GM19025 (cell line): ENCODE measurements at regions not wholly inside any gene's neighbourhood (a gene's known extent, or its start where the extent isn't known, plus 50 kb on each side); places are given as distances from the start of the nearest gene placed in this dataset.
"Not testable (repeated sequence)": the region's sequence is repeated elsewhere in the genome, so short reads cannot be mapped to it uniquely, and the experiment has no call there.

Source experiments
- ATAC-seq: cut with Tn5 transposase; IDR thresholded peaks from one replicate; pipeline ENCODE4 v1.9.1; 2021; ENCODE audit warnings: mild to moderate bottlenecking, low read depth, moderate library complexity; ENCODE audit not compliant: unreplicated experiment

DNA sequence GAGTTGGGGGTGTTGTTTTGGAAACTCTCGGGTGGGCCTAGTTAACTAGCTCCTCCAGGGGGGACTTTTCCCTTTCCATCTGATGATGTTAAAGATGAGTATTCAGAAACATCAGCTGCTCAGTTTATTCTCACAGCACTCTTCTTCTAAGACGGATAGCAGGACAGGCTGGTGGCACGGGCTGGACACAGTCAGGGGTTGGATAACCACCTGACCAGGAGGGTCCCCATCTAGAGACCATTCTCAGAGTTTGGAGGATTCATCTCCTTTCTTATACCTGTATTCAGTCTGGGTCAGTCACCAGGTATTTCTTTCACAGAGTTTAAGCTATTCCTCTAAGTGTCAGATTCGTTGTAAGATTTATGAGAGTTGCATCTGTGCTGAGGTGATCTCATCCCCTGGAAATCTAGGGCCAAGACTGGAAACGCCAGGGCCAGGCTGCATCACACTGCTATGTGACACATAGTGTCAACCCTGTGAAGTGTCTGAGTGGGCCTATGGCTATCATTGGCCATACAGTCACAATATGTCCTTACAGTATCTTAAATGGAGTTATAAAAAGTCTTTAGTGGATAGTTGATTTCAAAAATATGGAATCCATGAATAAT is 111.7 kb downstream of the FAM50B start:
- ATAC-seq = no peak

DNA sequence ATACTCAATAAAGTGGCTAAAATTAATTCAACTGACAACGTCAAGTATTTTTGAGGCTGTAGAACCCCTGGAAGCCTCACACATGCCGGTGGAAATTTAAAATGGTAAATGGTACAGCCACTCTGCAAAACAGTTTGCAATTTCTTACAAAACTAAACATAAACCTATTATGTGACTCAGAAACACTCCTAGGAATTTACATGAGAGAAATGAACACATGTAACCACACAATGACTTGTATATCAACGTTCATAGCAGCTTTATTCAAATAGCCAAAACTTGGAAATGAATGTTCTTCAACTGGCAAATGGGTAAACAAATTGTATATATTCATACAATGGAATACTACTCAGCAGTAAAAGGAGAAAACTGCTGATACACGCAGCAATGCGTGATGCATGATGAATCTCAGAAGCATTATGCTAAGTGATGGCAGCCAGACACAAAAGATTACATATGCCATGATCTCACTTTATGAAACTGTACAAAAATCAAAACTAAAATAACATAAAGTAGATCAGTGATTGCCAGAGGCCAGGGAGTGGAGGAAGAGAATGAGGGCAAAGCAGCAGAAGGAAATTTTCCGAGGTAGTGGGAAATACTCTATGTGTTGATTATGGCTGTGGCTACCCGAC is 112.5 kb downstream of the FAM50B start:
- no peak for ATAC-seq

GRCh38 chr6:3962291-3963280 is 113.4 kb downstream of the FAM50B start:
- ATAC-seq = no peak

DNA sequence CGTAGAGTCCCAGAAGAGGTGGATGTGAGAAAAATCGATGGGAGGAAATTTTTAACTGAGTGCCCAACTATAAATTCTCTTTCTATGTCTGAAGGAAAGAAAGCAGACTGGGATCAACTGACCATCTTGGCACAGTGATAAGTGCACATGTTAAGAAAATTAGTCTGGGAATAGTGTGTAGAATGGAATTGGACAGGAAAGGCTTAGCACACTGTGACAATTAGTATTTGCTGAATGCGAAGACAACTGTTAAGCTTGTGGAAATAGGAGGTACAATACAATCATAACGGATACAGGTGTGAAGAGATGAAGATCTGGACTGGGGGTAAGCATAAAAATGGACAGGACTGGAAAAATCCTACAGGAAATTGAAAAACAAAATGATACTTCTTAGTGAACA is 114.3 kb downstream of the FAM50B start:
- no peak for ATAC-seq

GRCh38 chr6:3965071-3965718 is 113.7 kb downstream of the FAM217A start:
- no peak for ATAC-seq

DNA sequence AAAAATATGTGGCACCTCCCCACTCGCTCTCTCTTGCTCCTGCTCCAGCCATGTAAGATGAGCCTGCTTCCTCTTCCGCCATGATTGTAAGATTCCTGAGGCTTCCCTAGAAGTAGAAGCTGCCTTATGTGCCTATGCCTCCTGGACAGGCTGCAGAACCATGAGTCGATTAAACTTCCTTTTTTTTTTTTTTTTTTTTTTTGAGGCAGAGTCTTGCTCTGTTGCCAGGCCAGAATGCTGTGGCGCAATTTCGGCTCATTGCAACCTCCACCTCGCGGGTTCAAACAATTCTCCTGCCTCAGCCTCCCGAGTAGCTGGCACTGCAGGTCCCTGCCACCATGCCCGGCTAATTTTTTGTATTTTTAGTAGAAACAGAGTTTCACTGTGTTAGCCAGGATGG is 112.5 kb downstream of the FAM217A start:
- no peak for ATAC-seq

DNA sequence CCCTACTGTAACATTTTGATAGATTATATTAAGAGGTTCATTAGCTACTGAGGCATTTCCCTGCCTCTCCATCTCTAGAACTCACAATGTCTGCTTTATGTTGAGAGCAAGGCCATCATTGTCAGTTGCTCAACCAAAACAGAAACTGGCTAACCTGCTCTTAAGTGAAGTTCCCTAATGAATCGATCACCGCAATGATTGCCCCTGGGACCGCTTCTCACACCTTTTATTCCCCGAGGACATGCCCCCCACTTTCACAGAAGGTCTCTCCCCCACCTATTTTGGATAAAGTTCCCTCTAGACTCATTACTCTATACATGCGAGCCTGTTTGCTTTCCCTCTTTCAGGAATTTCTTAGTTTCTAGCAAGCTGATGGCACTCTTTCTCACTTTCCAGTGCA is 108.8 kb downstream of the FAM217A start:
- ATAC-seq = no peak

GRCh38 chr6:3973152-3973551 is 105.8 kb downstream of the FAM217A start:
- not testable (repeated sequence) for ATAC-seq

GRCh38 chr6:3977875-3978711 is 100.8 kb downstream of the FAM217A start:
- peak; percentile 82 for ATAC-seq

DNA sequence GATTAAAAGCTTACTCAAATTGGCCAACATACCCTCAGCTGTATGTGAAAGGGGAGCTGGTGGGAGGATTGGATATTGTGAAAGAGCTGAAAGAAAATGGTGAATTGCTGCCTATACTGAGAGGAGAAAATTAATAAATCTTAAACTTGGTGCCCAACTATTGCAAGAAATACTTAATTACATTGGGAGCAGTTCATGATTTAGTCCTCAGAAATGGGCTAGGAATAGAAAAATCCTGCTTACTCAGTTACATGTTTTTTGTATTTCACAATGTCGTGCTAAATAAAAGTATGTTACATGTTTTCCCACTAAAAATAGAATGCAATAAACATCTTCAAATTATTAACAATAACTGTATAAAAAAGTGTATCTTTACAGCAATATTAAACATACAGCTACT is 100.0 kb downstream of the FAM217A start:
- ATAC-seq = not testable (repeated sequence)

DNA sequence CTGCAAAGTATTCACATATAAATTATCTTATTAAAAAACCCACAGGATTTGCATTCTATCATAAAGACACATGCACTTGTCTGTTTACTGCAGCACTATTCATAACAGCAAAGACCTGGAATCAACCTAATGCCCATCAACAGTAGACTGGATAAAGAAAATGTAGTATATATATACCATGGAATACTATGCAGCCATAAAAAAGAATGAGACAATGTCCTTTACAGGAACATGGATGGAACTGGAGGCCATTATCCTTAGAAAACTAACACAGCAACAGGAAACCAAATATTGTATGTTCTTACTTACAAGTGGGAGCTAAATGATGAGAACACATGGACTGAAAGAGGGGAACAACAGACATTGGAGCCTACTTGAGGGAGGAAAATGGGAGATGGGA is 97.0 kb downstream of the FAM217A start:
- ATAC-seq = no peak

- ATAC-seq = no peak
Observed at GRCh38 chr6:3983778-3984177, 95.2 kb downstream of the FAM217A start.

- ATAC-seq = no peak
Observed at GRCh38 chr6:3984494-3984893, 94.4 kb downstream of the FAM217A start.

DNA sequence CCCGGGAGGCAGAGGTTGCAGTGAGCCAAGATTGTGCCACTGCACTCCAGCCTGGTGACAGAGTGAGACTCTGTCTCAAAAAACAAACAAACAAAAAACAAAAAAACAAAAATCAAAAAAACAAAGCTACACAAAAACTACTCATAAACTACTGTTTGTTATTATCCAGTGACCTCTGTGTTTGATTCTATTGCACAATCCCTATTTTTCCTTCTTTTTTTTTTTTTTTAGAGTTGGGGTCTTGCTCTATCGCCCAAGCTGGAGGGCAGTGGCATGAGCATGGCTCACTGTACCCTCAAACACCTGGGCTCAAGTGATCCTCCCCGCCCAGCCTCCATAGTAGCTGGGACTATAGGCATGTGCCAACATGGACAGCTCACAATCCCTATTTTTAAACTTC is 92.7 kb downstream of the FAM217A start:
- no peak for ATAC-seq

DNA sequence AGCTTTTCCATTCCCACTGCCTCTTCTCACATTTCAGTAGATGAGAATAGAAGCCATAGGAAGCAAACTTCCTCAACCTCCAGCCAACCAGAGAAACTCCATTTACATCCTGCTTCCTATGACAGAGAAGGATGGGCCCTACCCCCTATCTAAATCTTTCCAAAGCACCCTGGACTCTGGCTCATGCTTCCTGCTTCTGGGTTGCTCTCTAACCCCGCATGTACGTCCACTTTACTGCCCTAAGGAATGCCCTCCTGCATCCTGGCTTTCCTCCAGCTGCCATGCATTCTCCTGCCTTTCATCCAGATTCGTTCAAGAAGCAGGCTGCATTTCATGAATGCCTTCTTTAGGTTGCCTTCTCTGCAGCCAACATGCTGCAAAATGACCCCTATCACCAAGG is 91.9 kb downstream of the FAM217A start:
- ATAC-seq = no peak

DNA sequence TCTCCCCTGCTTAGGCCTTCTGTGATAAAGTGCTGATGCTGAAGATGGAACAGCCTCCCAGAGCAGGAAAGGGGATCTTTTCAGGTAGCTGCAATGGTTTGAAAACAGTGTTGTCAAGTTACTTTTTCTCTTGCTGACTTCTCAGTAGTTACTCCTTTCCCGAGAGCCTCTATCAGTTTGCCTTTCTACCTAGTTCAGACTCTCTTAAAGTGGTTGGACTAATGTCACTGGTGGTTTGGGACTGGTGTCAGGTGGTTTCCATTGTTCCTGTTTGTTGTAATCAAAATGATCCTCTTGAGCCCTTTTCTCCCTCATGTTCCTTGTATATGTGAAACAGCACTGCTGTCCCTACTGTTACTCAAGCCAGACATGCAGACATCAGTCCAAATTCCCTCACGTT is 91.4 kb downstream of the FAM217A start:
- no peak for ATAC-seq

GRCh38 chr6:3990692-3991491 is 88.0 kb downstream of the FAM217A start:
- peak; percentile 80 for ATAC-seq

GRCh38 chr6:3991941-3992340 is 87.0 kb downstream of the FAM217A start:
- ATAC-seq = no peak

GRCh38 chr6:3996349-3996748 is 82.6 kb downstream of the FAM217A start:
- ATAC-seq = no peak
